Mucosa of descending colon (tissue), 3 donors: ENCODE measurements at regions not wholly inside any gene's neighbourhood (a gene's known extent, or its start where the extent isn't known, plus 50 kb on each side); places are given as distances from the start of the nearest gene placed in this dataset.

Source experiments
- ATAC-seq: fragments of 200-7000 bp; cut with Tn5 transposase; one replicate; pipeline ENCODE4 v1.9.1; 2020; ENCODE audit warnings: mild to moderate bottlenecking, moderate library complexity
- DNase-seq, 3 donors: peaks; one replicate each; pipeline ENCODE4 v3.0.0-alpha.2; 2020
- H3K36me3 ChIP-seq: fragments of 200-600 bp; one replicate; pipeline ENCODE4 v1.8.0; 2021; ENCODE audit warnings: low read depth, mild to moderate bottlenecking
- H3K4me1 ChIP-seq: fragments of 200-600 bp; one replicate; pipeline ENCODE4 v1.8.0; 2021; ENCODE audit warnings: low read depth, mild to moderate bottlenecking
- H3K4me3 ChIP-seq: fragments of 200-600 bp; one replicate; pipeline ENCODE4 v1.8.0; 2021; ENCODE audit warnings: mild to moderate bottlenecking
- H3K9me3 ChIP-seq: fragments of 200-600 bp; one replicate; pipeline ENCODE4 v1.8.0; 2021; ENCODE audit warnings: mild to moderate bottlenecking
- CTCF ChIP-seq: fragments of 200-600 bp; IDR thresholded peaks from one replicate; pipeline ENCODE4 v1.8.0; 2022; ENCODE audit warnings: antibody characterized with exemption, mild to moderate bottlenecking
- intact Hi-C, 2 donors: fragments of 100-400 bp; cut with DNase I in 1 of 2; cut with micrococcal nuclease in 1 of 2; formaldehyde crosslinking; loops; one replicate each; pipeline versions ENCODE4 v1.11.0 to v1.11.1; 2022; cut with DNase I, micrococcal nuclease
- donor health status: DM: no; HTN: no; CAD: no; lungs with moderate emphysema.
- donor health status: DM: no; HTN: no; CAD: no.
- donor health status: DM: no; HTN: yes; CAD: no.

- intact Hi-C loops, result no loop called here
- Histone ChIP-seq H3K4me3 (no peak overlapping the region), H3K4me1 (no peaks in the 10 kb centered on the region)
These were observed 260.3 kb downstream of the SLITRK6 start for GRCh38 chr13:85538957-85539356.

GRCh38 chr13:85537601-85538000, 261.6 kb downstream of the SLITRK6 start:
- DNase-seq, result no peak
- TF ChIP-seq CTCF, result no peak
- no peaks in the 10 kb centered on the region for H3K9me3 ChIP-seq
- intact Hi-C loops, result no loop called here
- H3K4me3 ChIP-seq, result no peak overlapping the region
- H3K36me3 ChIP-seq, result no peaks in the 10 kb centered on the region
- ATAC-seq, result no peak
- H3K4me1 ChIP-seq, result no peaks in the 10 kb centered on the region

More at GRCh38 chr13:85538957-85539356, 260.3 kb downstream of the SLITRK6 start:
- DNase-seq (no peak), ATAC-seq (no peak)
- Histone ChIP-seq H3K9me3 (no peaks in the 10 kb centered on the region), H3K36me3 (no peaks in the 10 kb centered on the region)
- no peak for TF ChIP-seq CTCF

GRCh38 chr13:85536706-85537105, 262.5 kb downstream of the SLITRK6 start:
- Histone ChIP-seq H3K4me1 (no peaks in the 10 kb centered on the region), H3K4me3 (no peak overlapping the region), H3K36me3 (no peaks in the 10 kb centered on the region), H3K9me3 (no peaks in the 10 kb centered on the region)
- no peak for TF ChIP-seq CTCF
- ATAC-seq (no peak), DNase-seq (no peak)
- intact Hi-C loops, result no loop called here

GRCh38 chr13:85535316-85536084, 263.7 kb downstream of the SLITRK6 start:
- DNase-seq (no peak), ATAC-seq (no peak)
- no peaks in the 10 kb centered on the region for H3K9me3 ChIP-seq
- H3K4me3 ChIP-seq, result no peak overlapping the region
- no peaks in the 10 kb centered on the region for H3K36me3 ChIP-seq
- intact Hi-C loops, result no loop called here
- TF ChIP-seq CTCF, result no peak
- H3K4me1 ChIP-seq, result no peaks in the 10 kb centered on the region

GRCh38 chr13:85533911-85534310, 265.3 kb downstream of the SLITRK6 start:
- TF ChIP-seq CTCF, result no peak
- Histone ChIP-seq H3K4me3 (no peak overlapping the region), H3K4me1 (no peaks in the 10 kb centered on the region), H3K36me3 (no peaks in the 10 kb centered on the region), H3K9me3 (no peaks in the 10 kb centered on the region)
- DNase-seq (no peak), ATAC-seq (no peak)
- intact Hi-C loops, result no loop called here
